HG03354 (cell line): ENCODE measurements at regions not wholly inside any gene's neighbourhood (a gene's known extent, or its start where the extent isn't known, plus 50 kb on each side); places are given as distances from the start of the nearest gene placed in this dataset.

Experiments
- ATAC-seq: cut with Tn5 transposase; IDR thresholded peaks from one replicate; pipeline ENCODE4 v1.9.1; 2021; ENCODE audit warnings: mild to moderate bottlenecking; ENCODE audit not compliant: unreplicated experiment, poor library complexity, severe bottlenecking

DNA sequence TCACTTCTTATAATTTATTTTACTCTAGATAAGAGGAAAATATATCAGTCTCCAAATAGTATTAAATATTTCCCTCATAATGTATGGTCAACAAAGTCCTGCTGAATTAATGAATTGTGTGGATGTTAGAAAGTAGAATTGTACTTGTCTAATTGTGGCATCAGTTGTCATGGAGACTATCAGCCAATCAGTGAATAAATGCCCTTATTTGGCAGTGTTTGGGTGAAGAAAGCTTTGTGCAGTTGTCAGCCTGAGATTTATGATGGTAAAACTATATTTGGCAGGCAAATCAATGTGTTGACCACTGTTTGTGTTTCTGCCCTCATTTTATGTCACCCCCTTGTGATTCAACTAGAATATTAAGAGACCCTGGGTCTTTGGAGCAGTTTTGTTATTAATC is 293.6 kb upstream of the MDFIC2 start:
- no peak for ATAC-seq

DNA sequence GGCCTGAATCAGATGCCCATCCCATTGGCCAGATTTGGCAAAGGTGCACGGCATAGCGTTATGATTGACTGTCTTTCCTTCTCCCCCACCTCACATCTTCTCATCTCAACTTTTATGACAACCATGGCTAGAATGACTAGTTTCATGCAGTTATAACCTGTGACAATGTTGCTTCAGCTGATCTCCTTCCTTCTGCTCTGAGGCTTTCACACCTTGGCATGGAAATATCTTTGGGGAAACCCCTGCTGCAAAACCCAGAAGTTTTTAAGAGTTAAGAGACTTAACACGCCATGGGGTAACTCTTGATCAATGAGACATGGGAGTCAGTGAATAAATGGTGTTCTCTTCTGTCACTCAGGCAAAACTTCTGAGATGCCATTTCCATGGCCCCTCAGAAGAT is 290.7 kb upstream of the MDFIC2 start:
- ATAC-seq: no peak

DNA sequence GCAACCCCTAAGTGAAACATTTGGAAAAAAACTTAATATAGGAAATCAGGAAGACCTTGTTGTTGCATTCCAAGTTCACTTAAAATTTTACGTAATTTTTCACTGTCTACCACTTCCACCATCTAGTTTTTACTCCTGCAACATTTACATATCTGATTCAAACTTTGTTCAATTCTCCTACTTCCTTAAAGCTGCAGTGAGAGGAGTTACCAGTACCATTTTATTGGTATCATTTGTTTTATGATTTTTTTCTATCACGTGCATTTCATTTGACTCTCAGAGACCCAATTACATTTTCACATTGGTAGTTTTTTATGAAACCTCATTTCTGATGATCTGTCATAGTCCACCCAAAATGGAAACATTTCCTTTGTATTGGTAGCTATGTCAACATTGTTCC is 284.9 kb upstream of the MDFIC2 start:
- no peak for ATAC-seq

DNA sequence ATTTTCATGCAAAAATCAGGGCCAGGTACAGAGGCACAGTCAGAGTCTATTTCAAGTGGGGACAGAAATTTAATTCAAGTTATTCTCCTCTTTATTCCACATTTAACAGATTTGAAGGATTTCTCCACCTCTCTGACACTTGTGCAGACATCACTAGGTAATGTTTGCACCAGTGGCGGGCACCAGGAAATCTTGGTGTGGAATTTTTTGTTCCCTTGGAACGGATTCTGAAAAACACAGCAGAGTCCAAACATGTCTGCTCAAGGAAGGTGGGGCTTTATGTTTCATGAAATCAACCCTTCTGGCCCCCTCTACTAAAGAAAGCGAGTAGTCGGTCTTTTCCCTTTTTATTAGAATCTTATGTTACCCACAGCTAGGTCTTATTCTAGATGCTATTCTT is 271.2 kb upstream of the MDFIC2 start:
- no peak for ATAC-seq

DNA sequence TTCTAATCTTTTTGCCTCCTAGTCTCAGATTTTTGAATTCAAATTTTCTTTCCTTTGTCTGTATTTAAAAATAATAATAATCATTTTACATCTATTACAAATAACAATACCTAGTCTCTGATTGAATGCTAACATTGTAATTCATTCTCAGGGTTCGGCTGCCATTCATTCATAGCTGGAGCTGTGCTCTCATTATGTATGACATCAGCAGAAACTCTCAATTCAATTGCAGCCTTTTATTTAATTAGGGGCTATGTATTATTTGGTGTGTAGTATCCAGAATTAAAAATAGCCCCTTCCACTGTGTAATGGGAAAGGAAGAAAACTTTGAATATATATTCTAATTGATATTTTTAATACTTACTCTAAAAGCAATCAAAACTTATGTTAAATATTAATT is 270.4 kb upstream of the MDFIC2 start:
- ATAC-seq: no peak

DNA sequence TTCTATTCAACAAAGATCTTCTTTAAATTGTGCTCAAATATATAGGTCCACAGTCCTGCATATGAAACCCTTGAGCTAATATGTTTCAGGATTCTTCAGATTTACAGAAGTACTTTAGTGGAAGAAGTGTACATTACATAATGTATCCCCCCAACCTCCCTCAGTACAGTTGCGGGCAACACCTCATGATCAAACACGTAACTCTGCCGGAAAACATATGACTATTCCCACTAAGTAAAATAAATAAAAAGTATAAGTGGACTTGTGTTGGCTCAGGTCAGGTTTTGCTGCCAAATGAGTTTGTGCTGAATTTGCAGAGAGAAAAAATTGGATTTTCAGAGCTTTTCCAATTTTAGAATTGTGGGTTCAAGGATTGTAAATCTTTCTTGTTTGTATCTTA is 267.6 kb upstream of the MDFIC2 start:
- ATAC-seq: no peak

- no peak for ATAC-seq
These were observed 259.3 kb upstream of the MDFIC2 start for GRCh38 chr3:70571696-70572095.

DNA sequence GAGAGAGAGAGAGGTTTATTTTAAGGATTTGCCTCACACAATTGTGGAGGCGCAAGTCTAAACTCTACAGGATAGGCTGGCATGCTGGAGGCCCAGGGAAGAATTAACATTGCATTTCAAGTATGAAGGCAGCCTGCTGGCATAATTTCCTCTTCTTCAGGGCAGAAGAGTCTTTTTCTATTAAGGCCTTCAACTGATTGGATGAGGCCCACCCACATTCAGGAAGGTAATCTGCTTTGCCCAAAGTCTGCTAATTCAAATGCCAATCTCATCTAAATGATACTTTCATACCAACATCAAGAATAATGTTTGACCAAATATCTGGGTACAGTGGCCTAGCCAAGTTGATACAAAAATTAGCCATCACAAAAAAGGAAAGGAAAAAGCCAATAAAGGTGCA is 258.1 kb upstream of the MDFIC2 start:
- no peak for ATAC-seq

- no peak for ATAC-seq
These were observed 256.2 kb upstream of the MDFIC2 start for GRCh38 chr3:70568626-70569025.

DNA sequence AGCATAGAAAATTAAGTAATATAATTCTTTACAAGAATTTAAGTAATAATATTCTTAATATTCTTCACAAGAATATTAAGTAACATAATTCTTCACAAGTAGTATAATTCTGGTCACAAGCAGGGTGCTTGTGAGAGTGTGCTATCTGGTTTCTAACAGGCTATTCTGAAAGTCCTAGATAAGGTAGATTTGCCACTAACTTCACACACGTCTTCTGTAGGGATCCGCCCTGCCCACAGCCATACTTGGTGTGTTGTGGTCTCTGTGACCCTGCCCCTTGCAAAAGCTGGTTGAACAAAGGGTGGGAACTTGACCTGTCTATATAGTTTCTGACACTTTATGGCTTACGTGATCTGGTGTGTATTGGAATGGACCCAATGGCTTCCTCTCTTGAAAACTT is 253.4 kb upstream of the MDFIC2 start:
- no peak for ATAC-seq

GRCh38 chr3:70564552-70564951 is 252.1 kb upstream of the MDFIC2 start:
- no peak for ATAC-seq

GRCh38 chr3:70561796-70562195 is 249.4 kb upstream of the MDFIC2 start:
- no peak for ATAC-seq

DNA sequence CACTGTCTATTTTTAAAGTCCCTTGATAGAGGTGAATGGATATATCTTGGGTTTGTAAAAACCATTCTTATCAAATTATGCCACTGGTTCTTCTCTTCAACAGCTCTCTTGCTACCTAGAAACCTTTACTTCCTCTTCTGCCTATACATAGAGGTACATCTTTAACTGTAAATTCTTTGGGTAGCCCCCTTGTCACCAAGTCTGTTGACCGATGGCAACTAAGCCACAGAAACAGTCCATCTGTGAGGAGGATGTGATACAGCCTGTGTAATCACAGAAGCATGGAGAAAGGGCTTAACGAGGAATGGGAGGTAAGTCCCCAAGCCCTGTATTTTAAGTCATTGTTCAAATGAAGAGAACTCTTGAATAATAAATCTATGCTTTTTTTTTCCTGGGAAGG is 246.5 kb upstream of the MDFIC2 start:
- ATAC-seq: no peak

GRCh38 chr3:70557976-70558375 is 245.5 kb upstream of the MDFIC2 start:
- no peak for ATAC-seq

DNA sequence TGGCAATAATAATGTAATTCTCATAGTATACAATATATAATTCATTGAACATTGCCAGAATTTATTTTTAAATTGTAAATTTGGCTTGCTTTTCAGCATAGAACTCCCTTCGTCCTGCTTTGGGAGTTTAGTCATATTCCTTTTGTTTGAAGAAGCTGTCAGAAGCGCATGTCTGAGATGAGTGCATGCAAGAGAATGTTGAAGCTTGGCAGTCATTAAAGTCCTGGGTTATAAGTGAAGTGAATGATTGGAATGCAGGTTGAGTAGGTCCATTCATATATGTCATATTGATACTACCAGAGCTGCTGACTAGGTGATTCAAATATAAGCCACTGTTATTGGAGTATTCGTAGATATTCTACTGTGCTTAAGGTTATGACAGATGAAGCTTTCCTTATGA is 243.6 kb upstream of the MDFIC2 start:
- no peak for ATAC-seq

- no peak for ATAC-seq
These were observed 241.7 kb upstream of the MDFIC2 start for GRCh38 chr3:70554170-70554569.

GRCh38 chr3:70550723-70551319 is 238.4 kb upstream of the MDFIC2 start:
- ATAC-seq: peak; percentile 95

- no peak for ATAC-seq
These were observed 234.2 kb upstream of the MDFIC2 start for GRCh38 chr3:70546679-70547078.

GRCh38 chr3:70543493-70543892 is 231.1 kb upstream of the MDFIC2 start:
- no peak for ATAC-seq

- ATAC-seq: no peak
These were observed 227.5 kb upstream of the MDFIC2 start for GRCh38 chr3:70539908-70540307.

- no peak for ATAC-seq
These were observed 220.4 kb upstream of the MDFIC2 start for GRCh38 chr3:70532806-70533205.

DNA sequence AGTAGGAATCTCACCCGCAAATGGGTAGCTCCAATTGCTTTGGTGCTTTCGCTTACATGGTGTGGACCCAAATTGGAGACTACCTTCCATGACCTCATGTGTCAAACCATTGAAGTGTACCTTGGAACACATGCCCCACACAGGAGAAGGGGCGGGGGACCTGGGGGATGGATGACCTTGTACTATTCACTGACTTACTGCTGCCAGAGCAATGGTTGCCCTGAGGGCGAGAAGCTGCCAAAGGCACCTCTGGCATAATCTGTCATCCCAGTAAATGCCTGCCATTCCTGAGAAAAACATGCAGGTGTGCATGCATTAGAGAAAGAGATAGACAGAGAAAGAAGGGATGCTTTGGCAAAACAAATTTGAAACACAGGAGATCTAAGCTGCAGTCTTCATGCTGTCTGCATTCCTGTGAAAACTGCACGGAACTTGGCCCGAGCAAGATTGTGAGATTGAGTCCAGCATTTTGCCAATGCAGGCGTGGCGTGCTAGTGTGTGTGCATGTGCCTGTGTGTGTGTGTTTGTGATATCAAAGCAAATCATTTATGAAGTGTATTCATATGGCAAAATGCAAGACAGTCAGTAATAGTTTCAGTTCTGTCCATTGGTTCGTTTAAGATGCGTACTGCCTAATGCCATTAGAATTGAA is 219.5 kb upstream of the MDFIC2 start:
- ATAC-seq: no peak
